ENCODE measurements at regions not wholly inside any gene's neighbourhood (a gene's known extent, or its start where the extent isn't known, plus 50 kb on each side); places are given as distances from the start of the nearest gene placed in this dataset.

- Histone ChIP-seq H3K9ac (ENCODE audit: low read depth, low read length) (no peak overlapping the region), H3K27me3 (ENCODE audit: insufficient read depth, low read length) (no peaks in the 10 kb centered on the region), H3K4me1 (ENCODE audit: insufficient read depth, low read length) (no peaks in the 10 kb centered on the region)
These were observed 53.5 kb upstream of the TIPARP start for GRCh38 chr3:156620901-156621300.

GRCh38 chr3:156620260-156620659, 54.1 kb upstream of the TIPARP start:
- no peaks in the 10 kb centered on the region for H3K27me3 ChIP-seq (ENCODE audit: insufficient read depth, low read length)
- H3K27ac ChIP-seq (ENCODE audit: low read length): no peak overlapping the region
- H3K4me3 ChIP-seq (ENCODE audit: low read length): no peak overlapping the region
- H3K9me3 ChIP-seq (ENCODE audit: insufficient read depth, low read depth, low read length): no peaks in the 10 kb centered on the region; the same call in 1 of the 2 replicates
- no peaks in the 10 kb centered on the region for H3K36me3 ChIP-seq (ENCODE audit: insufficient read depth, low read depth, low read length)
- H3K9ac ChIP-seq (ENCODE audit: low read depth, low read length): no peak overlapping the region
- no peaks in the 10 kb centered on the region for H3K4me1 ChIP-seq (ENCODE audit: insufficient read depth, low read length)

More at GRCh38 chr3:156620901-156621300, 53.5 kb upstream of the TIPARP start:
- Histone ChIP-seq H3K9me3 (ENCODE audit: insufficient read depth, low read depth, low read length) (no peaks in the 10 kb centered on the region; the same call in 1 of the 2 replicates), H3K27ac (ENCODE audit: low read length) (no peak overlapping the region), H3K4me3 (ENCODE audit: low read length) (no peak overlapping the region), H3K36me3 (ENCODE audit: insufficient read depth, low read depth, low read length) (no peaks in the 10 kb centered on the region)

- no peak overlapping the region for H3K9ac ChIP-seq (ENCODE audit: low read depth, low read length)
- H3K27me3 ChIP-seq (ENCODE audit: insufficient read depth, low read length): no peaks in the 10 kb centered on the region
- no peak overlapping the region for H3K4me3 ChIP-seq (ENCODE audit: low read length)
- H3K4me1 ChIP-seq (ENCODE audit: insufficient read depth, low read length): peaks cover 6% of the 10 kb centered on the region; the same call in 1 of the 2 replicates
- H3K9me3 ChIP-seq (ENCODE audit: insufficient read depth, low read depth, low read length): no peaks in the 10 kb centered on the region; the same call in 1 of the 2 replicates
- H3K27ac ChIP-seq (ENCODE audit: low read length): no peak overlapping the region
- no peaks in the 10 kb centered on the region for H3K36me3 ChIP-seq (ENCODE audit: insufficient read depth, low read depth, low read length)
These were observed 55.0 kb upstream of the TIPARP start for GRCh38 chr3:156619376-156619775.

- Histone ChIP-seq H3K9ac (ENCODE audit: low read depth, low read length) (no peak overlapping the region), H3K36me3 (ENCODE audit: insufficient read depth, low read depth, low read length) (no peaks in the 10 kb centered on the region), H3K27ac (ENCODE audit: low read length) (no peak overlapping the region), H3K4me3 (ENCODE audit: low read length) (no peak overlapping the region), H3K4me1 (ENCODE audit: insufficient read depth, low read length) (peaks cover 6% of the 10 kb centered on the region; the same call in 1 of the 2 replicates), H3K9me3 (ENCODE audit: insufficient read depth, low read depth, low read length) (no peaks in the 10 kb centered on the region; the same call in 1 of the 2 replicates), H3K27me3 (ENCODE audit: insufficient read depth, low read length) (no peaks in the 10 kb centered on the region)
These were observed 56.6 kb upstream of the TIPARP start for GRCh38 chr3:156617781-156618180.

- H3K36me3 ChIP-seq (ENCODE audit: insufficient read depth, low read depth, low read length): no peaks in the 10 kb centered on the region
- H3K9ac ChIP-seq (ENCODE audit: low read depth, low read length): no peak overlapping the region
- H3K27me3 ChIP-seq (ENCODE audit: insufficient read depth, low read length): no peaks in the 10 kb centered on the region
- no peaks in the 10 kb centered on the region; the same call in 1 of the 2 replicates for H3K9me3 ChIP-seq (ENCODE audit: insufficient read depth, low read depth, low read length)
- H3K27ac ChIP-seq (ENCODE audit: low read length): no peak overlapping the region
- peaks cover 6% of the 10 kb centered on the region; the same call in 1 of the 2 replicates for H3K4me1 ChIP-seq (ENCODE audit: insufficient read depth, low read length)
- H3K4me3 ChIP-seq (ENCODE audit: low read length): no peak overlapping the region
These were observed 57.2 kb upstream of the TIPARP start for GRCh38 chr3:156617145-156617544.

GRCh38 chr3:156615592-156616173, 58.7 kb upstream of the TIPARP start:
- no peaks in the 10 kb centered on the region for H3K36me3 ChIP-seq (ENCODE audit: insufficient read depth, low read depth, low read length)
- H3K4me3 ChIP-seq (ENCODE audit: low read length): no peak overlapping the region
- H3K9me3 ChIP-seq (ENCODE audit: insufficient read depth, low read depth, low read length): no peaks in the 10 kb centered on the region; the same call in 1 of the 2 replicates
- H3K4me1 ChIP-seq (ENCODE audit: insufficient read depth, low read length): peaks cover 6% of the 10 kb centered on the region; the same call in 1 of the 2 replicates
- H3K9ac ChIP-seq (ENCODE audit: low read depth, low read length): no peak overlapping the region
- H3K27ac ChIP-seq (ENCODE audit: low read length): no peak overlapping the region
- no peaks in the 10 kb centered on the region for H3K27me3 ChIP-seq (ENCODE audit: insufficient read depth, low read length)

- no peaks in the 10 kb centered on the region for H3K36me3 ChIP-seq (ENCODE audit: insufficient read depth, low read depth, low read length)
These were observed 59.5 kb upstream of the TIPARP start for GRCh38 chr3:156614642-156615511.

GRCh38 chr3:156612903-156613302, 58.0 kb upstream of the SSR3 start:
- Histone ChIP-seq H3K27me3 (ENCODE audit: insufficient read depth, low read length) (no peaks in the 10 kb centered on the region), H3K36me3 (ENCODE audit: insufficient read depth, low read depth, low read length) (no peaks in the 10 kb centered on the region), H3K4me1 (ENCODE audit: insufficient read depth, low read length) (peaks cover 6% of the 10 kb centered on the region; the same call in 1 of the 2 replicates), H3K27ac (ENCODE audit: low read length) (no peak overlapping the region), H3K9me3 (ENCODE audit: insufficient read depth, low read depth, low read length) (no peaks in the 10 kb centered on the region; the same call in 1 of the 2 replicates), H3K4me3 (ENCODE audit: low read length) (no peak overlapping the region), H3K9ac (ENCODE audit: low read depth, low read length) (no peak overlapping the region)

More at GRCh38 chr3:156614642-156615511, 59.5 kb upstream of the TIPARP start:
- H3K27ac ChIP-seq (ENCODE audit: low read length): no peak overlapping the region
- no peaks in the 10 kb centered on the region for H3K27me3 ChIP-seq (ENCODE audit: insufficient read depth, low read length)
- no peak overlapping the region for H3K4me3 ChIP-seq (ENCODE audit: low read length)
- no peak overlapping the region for H3K9ac ChIP-seq (ENCODE audit: low read depth, low read length)
- no peaks in the 10 kb centered on the region; the same call in 1 of the 2 replicates for H3K9me3 ChIP-seq (ENCODE audit: insufficient read depth, low read depth, low read length)
- H3K4me1 ChIP-seq (ENCODE audit: insufficient read depth, low read length): peaks cover 6% of the 10 kb centered on the region; the same call in 1 of the 2 replicates

- no peak overlapping the region for H3K27ac ChIP-seq (ENCODE audit: low read length)
- peaks cover 4% of the 10 kb centered on the region; the same call in 1 of the 2 replicates for H3K27me3 ChIP-seq (ENCODE audit: insufficient read depth, low read length)
These were observed 57.1 kb upstream of the SSR3 start for GRCh38 chr3:156611870-156612494.

GRCh38 chr3:156610154-156610553, 55.2 kb upstream of the SSR3 start:
- no peaks in the 10 kb centered on the region for H3K36me3 ChIP-seq (ENCODE audit: insufficient read depth, low read depth, low read length)
- peaks cover 14% of the 10 kb centered on the region; the same call in 1 of the 2 replicates for H3K27me3 ChIP-seq (ENCODE audit: insufficient read depth, low read length)
- no peak overlapping the region for H3K4me3 ChIP-seq (ENCODE audit: low read length)
- peaks cover 14% of the 10 kb centered on the region for H3K4me1 ChIP-seq (ENCODE audit: insufficient read depth, low read length)
- no peak overlapping the region for H3K27ac ChIP-seq (ENCODE audit: low read length)
- no peak overlapping the region for H3K9ac ChIP-seq (ENCODE audit: low read depth, low read length)
- no peaks in the 10 kb centered on the region for H3K9me3 ChIP-seq (ENCODE audit: insufficient read depth, low read depth, low read length)

More at GRCh38 chr3:156611870-156612494, 57.1 kb upstream of the SSR3 start:
- no peak overlapping the region for H3K9ac ChIP-seq (ENCODE audit: low read depth, low read length)
- no peaks in the 10 kb centered on the region for H3K36me3 ChIP-seq (ENCODE audit: insufficient read depth, low read depth, low read length)
- peaks cover 6% of the 10 kb centered on the region; the same call in 1 of the 2 replicates for H3K4me1 ChIP-seq (ENCODE audit: insufficient read depth, low read length)
- H3K9me3 ChIP-seq (ENCODE audit: insufficient read depth, low read depth, low read length): no peaks in the 10 kb centered on the region; the same call in 1 of the 2 replicates
- H3K4me3 ChIP-seq (ENCODE audit: low read length): no peak overlapping the region

- H3K4me1 ChIP-seq (ENCODE audit: insufficient read depth, low read length): peaks cover 10% of the 10 kb centered on the region; the same call in 1 of the 2 replicates
- H3K27me3 ChIP-seq (ENCODE audit: insufficient read depth, low read length): peaks cover 14% of the 10 kb centered on the region; the same call in 1 of the 2 replicates
- H3K27ac ChIP-seq (ENCODE audit: low read length): no peak overlapping the region
- H3K4me3 ChIP-seq (ENCODE audit: low read length): no peak overlapping the region
- no peak overlapping the region for H3K9ac ChIP-seq (ENCODE audit: low read depth, low read length)
- H3K9me3 ChIP-seq (ENCODE audit: insufficient read depth, low read depth, low read length): no peaks in the 10 kb centered on the region
- H3K36me3 ChIP-seq (ENCODE audit: insufficient read depth, low read depth, low read length): no peaks in the 10 kb centered on the region
These were observed 54.6 kb upstream of the SSR3 start for GRCh38 chr3:156609546-156609945.

Data from iPS-20b (cell line).